Heart left ventricle (tissue), 16 donors: ENCODE measurements at regions not wholly inside any gene's neighbourhood (a gene's known extent, or its start where the extent isn't known, plus 50 kb on each side); places are given as distances from the start of the nearest gene placed in this dataset.

Experiments
- ATAC-seq, 4 donors: fragments of 200-7000 bp; cut with Tn5 transposase; one replicate each; pipeline ENCODE4 v1.9.1; 2020 to 2022; ENCODE audit warnings: moderate library complexity in 4 of 4, mild to moderate bottlenecking in 3 of 4, moderate number of reproducible peaks in 1 of 4
- DNase-seq, 5 donors: peaks; one replicate each; pipeline ENCODE4 v3.0.0-alpha.2; 2020
- H3K27ac ChIP-seq, 12 donors: fragments of 200-600 bp; sonication (generic) in 4 of 12; one replicate each; pipeline versions ENCODE4 v1.5.0 to v1.8.0; 2016 to 2022; ENCODE audit warnings: mild to moderate bottlenecking in 2 of 12
- H3K27me3 ChIP-seq, 9 donors: fragments of 200-600 bp; sonication (generic) in 2 of 9; one replicate each; pipeline versions ENCODE4 v1.5.1 to v1.8.0; 2016 to 2022; ENCODE audit warnings: mild to moderate bottlenecking in 3 of 9
- H3K36me3 ChIP-seq, 9 donors: fragments of 200-600 bp; sonication (generic) in 2 of 9; one replicate each; pipeline versions ENCODE4 v1.5.0 to v1.8.0; 2018 to 2022; ENCODE audit warnings: mild to moderate bottlenecking in 2 of 9
- H3K4me1 ChIP-seq, 12 donors: fragments of 200-600 bp; sonication (generic) in 4 of 12; one replicate each; pipeline versions ENCODE4 v1.5.0 to v1.8.0; 2016 to 2022; ENCODE audit warnings: mild to moderate bottlenecking in 3 of 12
- H3K4me3 ChIP-seq, 12 donors: fragments of 200-600 bp; sonication (generic) in 4 of 12; one replicate each; pipeline versions ENCODE4 v1.5.0 to v1.8.0; 2017 to 2022; ENCODE audit warnings: mild to moderate bottlenecking in 9 of 12, moderate library complexity in 4 of 12
- H3K9me3 ChIP-seq, 12 donors: fragments of 200-600 bp; sonication (generic) in 4 of 12; one replicate each; pipeline versions ENCODE4 v1.5.0 to v1.8.0; 2016 to 2022; ENCODE audit warnings: mild to moderate bottlenecking in 1 of 12
- POLR2A ChIP-seq, 2 donors: fragments of 450-650 bp; IDR thresholded peaks; one replicate each; pipeline ENCODE4 v1.6.1; 2017; ENCODE audit warnings: antibody characterized with exemption in 2 of 2, mild to moderate bottlenecking in 2 of 2, moderate library complexity in 2 of 2
- WGBS, 4 donors: extraction: QIAGEN DNeasy Blood & Tissue Kit in 2 of 4; methylation state at CpG; one replicate each; pipeline versions ENCODE4 v1.1.5 to v1.1.7; 2013 to 2018; 5-methylcytosine and 5-hydroxymethylcytosine counted together
- intact Hi-C, 10 donors: fragments of 100-400 bp; cut with DNase I; formaldehyde crosslinking; loops; one replicate each; pipeline versions ENCODE4 v1.11.1 to v1.14.2; 2022
- TF ChIP-seq, protein P1 (sequence below), 12 donors: fragments of 200-600 bp; sonication (generic) in 4 of 12; IDR thresholded peaks; one replicate each; pipeline versions ENCODE4 v1.5.0 to v1.8.0; 2018 to 2022; ENCODE audit warnings: antibody characterized with exemption in 12 of 12, mild to moderate bottlenecking in 5 of 12
- donor health status: ischemic (EF 13 %, LVEDD 7.1; RV severe dilation, severe dysfunction).
- donor health status: healthy with polysubstance abuse.
- donor health status: DM: no; HTN: yes; CAD: no.
- donor health status: DM: no; HTN: no; CAD: no.
- donor health status: ischemic (EF 25% LVEDD 6.9; RV normal size, moderate dysfunction).
- donor health status: ischemic (EF 25% LVEDD 5.7; RV mildly dilated, moderate dysfunction).
- donor health status: healthy.
- donor health status: DM: yes; HTN: yes; CAD: no.
- donor health status: ischemic (EF 35%, LVEDD 5.7; RV mildly dilated, moderate dysfunction).
- donor health status: nonischemic (EF 11% LVEDD 7.7; RV severe dilation, severe dysfunction).
- donor health status: DM: yes; HTN: yes; CAD: no.
- donor health status: PGD.
- donor health status: ischemic (EF 29% LVEDD 5.4; RV normal size, mild dysfunction).
- donor health status: nonischemic (EF 23%, LVEDD 6.1; RV moderate dilation, normal function).

DNA sequence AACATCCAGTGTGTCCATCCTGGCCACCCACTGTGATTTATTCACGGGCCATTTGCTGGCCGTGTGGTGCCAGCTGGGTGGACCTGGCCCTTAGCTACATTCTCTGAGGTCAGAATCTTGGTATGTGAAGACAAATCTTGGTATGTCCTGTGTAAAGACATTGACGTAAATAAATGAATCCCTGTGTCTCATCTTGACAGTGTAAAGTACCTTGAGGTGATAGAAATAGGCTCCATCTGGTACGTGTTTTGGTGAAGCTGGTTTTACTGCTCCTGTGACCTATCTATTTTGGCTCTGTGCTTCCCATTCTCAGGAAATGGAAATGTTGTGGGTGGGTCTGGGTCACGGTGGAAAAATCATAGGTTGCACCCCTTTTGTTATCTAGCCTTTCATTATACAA, 245.4 kb upstream of the ANKH start:
- intact Hi-C loops = no loop called here
- DNase-seq (no peak), ATAC-seq (no peak)
- Histone ChIP-seq H3K9me3 (no peaks in the 10 kb centered on the region), H3K27me3 (no peaks in the 10 kb centered on the region), H3K27ac (no peak overlapping the region), H3K4me3 (no peak overlapping the region), H3K36me3 (no peaks in the 10 kb centered on the region), H3K4me1 (no peaks in the 10 kb centered on the region)
- TF ChIP-seq POLR2A (IDR thresholded peaks at IDR 0.05) = no peak
- TF ChIP-seq, protein P1, sequence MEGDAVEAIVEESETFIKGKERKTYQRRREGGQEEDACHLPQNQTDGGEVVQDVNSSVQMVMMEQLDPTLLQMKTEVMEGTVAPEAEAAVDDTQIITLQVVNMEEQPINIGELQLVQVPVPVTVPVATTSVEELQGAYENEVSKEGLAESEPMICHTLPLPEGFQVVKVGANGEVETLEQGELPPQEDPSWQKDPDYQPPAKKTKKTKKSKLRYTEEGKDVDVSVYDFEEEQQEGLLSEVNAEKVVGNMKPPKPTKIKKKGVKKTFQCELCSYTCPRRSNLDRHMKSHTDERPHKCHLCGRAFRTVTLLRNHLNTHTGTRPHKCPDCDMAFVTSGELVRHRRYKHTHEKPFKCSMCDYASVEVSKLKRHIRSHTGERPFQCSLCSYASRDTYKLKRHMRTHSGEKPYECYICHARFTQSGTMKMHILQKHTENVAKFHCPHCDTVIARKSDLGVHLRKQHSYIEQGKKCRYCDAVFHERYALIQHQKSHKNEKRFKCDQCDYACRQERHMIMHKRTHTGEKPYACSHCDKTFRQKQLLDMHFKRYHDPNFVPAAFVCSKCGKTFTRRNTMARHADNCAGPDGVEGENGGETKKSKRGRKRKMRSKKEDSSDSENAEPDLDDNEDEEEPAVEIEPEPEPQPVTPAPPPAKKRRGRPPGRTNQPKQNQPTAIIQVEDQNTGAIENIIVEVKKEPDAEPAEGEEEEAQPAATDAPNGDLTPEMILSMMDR (IDR thresholded peaks at IDR 0.05) = no peak
- 48 to 70% (median 64%) methylated on average over 3 to 5 of the region's 5 CpGs for WGBS, 4 donors

DNA sequence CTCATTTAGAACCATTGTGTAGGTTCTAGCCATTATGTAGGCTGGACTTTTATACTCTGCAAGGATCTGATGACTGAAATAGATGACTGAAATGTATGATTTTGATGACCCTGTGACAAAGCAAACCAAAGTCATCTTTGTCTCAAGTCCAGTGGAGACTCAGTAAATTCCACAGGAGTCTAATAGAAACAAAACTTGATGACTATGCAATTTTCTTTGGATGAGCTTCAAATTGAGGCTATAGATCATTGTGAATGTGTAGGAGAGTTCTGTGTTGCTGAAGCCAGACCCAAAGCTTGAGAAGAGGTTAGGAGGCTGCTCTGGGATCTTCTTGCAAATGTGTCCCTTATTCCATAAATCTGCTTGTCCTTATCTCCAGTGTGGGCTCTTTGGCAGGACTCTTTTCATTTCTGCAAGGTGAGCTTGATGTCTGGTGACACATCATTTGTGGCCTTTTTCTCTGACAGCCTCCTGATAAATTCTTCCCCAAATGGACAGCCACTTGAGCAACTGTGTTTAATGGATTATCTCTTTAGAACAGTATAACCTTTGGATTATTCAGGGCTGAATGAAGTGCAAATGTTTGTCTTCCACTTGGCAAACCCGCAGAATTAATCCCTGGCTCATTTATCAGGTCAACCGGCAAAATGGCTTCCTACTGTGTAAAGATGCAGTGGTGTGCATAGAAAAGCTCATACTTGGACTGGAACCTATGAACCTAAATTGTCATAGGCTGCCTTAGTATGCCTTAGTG, 235.1 kb upstream of the ANKH start:
- peaks cover 0 to 3% (median 0%) of the 10 kb centered on the region in 12 donors for H3K4me1 ChIP-seq
- no peak for DNase-seq
- H3K4me3 ChIP-seq = no peak overlapping the region
- H3K9me3 ChIP-seq = no peaks in the 10 kb centered on the region
- no peak for ATAC-seq
- intact Hi-C loops = loop anchor here in 6 of 10 donors (2.0 to 10.0 kb wide), 6 partner anchors 708 to 888 kb away; no protein-coding TSS in a partner anchor
- H3K36me3 ChIP-seq = no peaks in the 10 kb centered on the region
- H3K27ac ChIP-seq = no peak overlapping the region
- WGBS, 4 donors = 81 to 93% (median 84%) methylated on average over 2 of the region's 2 CpGs
- no peaks in the 10 kb centered on the region for H3K27me3 ChIP-seq
- TF ChIP-seq POLR2A (IDR thresholded peaks at IDR 0.05) = no peak
- TF ChIP-seq, protein P1 (IDR thresholded peaks at IDR 0.05) = no peak

DNA sequence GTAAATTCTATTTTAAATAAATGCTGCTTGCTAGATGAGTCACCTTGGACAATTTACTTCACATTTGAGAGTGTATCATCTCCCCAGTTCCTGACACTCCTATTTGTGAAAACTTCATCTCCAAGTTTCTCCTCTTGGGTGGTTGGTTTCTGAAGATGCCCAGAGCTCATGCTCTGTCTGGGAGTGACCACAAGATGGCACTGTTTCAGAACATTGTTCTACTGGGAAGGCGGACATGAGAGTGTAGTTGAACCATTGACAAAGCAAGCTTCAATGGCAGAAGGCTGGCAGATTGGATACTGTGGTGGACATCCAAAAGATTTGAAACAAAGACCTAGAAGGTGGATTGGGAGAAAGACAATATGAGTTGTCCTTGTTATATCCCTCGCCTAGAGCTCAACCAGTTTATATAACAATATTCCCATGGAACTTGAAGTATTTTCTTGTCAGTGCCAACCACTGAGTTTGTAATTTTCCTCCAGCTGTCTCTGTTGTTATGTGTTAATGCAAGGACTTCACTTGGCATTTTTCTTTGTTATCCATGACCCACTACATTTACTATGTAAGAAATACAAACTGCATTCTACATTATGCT, 234.3 kb upstream of the ANKH start:
- peaks cover 0 to 5% (median 0%) of the 10 kb centered on the region in 12 donors for H3K9me3 ChIP-seq
- H3K36me3 ChIP-seq = no peaks in the 10 kb centered on the region
- ATAC-seq (peak in 3 of 4 donors; percentile 66 to 77 (median 69)), DNase-seq (peak in 3 of 5 donors; percentile 18 to 28 (median 21))
- no peak overlapping the region for H3K4me3 ChIP-seq
- intact Hi-C loops = loop anchor here in 6 of 10 donors (2.0 to 10.0 kb wide), 6 partner anchors 709 to 889 kb away; no protein-coding TSS in a partner anchor
- TF ChIP-seq, protein P1 (IDR thresholded peaks at IDR 0.05) = peak; percentile 50 to 82 (median 68)
- TF ChIP-seq POLR2A (IDR thresholded peaks at IDR 0.05) = no peak
- no peak overlapping the region for H3K27ac ChIP-seq
- 52 to 77% (median 66%) methylated on average over 2 of the region's 2 CpGs for WGBS, 4 donors
- H3K27me3 ChIP-seq = no peaks in the 10 kb centered on the region
- peaks cover 0 to 3% (median 0%) of the 10 kb centered on the region in 12 donors for H3K4me1 ChIP-seq

DNA sequence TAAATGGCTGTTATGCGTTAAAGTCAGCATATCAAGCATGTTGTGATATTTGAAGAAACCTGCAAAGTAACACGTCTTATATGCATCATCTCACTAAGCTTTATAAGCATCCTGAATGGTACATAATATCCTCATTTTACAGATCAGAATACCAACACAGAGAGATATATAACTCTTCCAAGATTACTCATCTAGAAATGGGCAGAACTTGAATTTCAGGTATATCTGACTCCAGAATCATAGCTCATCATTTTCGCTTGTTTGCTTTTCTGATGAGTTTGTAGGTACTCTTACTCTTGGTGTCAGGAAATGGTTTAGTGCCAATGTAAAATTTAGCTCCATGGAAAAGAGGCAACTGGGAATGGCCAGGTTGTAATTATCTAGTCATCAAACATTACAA, 232.3 kb upstream of the ANKH start:
- no peaks in the 10 kb centered on the region for H3K36me3 ChIP-seq
- H3K4me3 ChIP-seq = no peak overlapping the region
- peaks cover 0 to 5% (median 0%) of the 10 kb centered on the region in 12 donors for H3K9me3 ChIP-seq
- no peak overlapping the region for H3K27ac ChIP-seq
- H3K27me3 ChIP-seq = no peaks in the 10 kb centered on the region
- peaks cover 0 to 3% (median 0%) of the 10 kb centered on the region in 12 donors for H3K4me1 ChIP-seq
- WGBS, 4 donors = 94 to 96% (median 94%) methylated on average over 3 of the region's 3 CpGs
- intact Hi-C loops = loop anchor here in 6 of 10 donors (5.0 to 10.0 kb wide), 4 partner anchors 711 to 893 kb away; no protein-coding TSS in a partner anchor
- DNase-seq (no peak), ATAC-seq (no peak)
- TF ChIP-seq, protein P1 (IDR thresholded peaks at IDR 0.05) = no peak
- no peak for TF ChIP-seq POLR2A (IDR thresholded peaks at IDR 0.05)
